ENCODE measurements at regions not wholly inside any gene's neighbourhood (a gene's known extent, or its start where the extent isn't known, plus 50 kb on each side); places are given as distances from the start of the nearest gene placed in this dataset.
A peak's percentile ranks its signal among the peaks of the same experiment; 100 is the strongest.

GRCh38 chr6:145252737-145253136 is 482.6 kb downstream of the EPM2A start:
- no peak overlapping the region for H2AFZ ChIP-seq (ENCODE audit: low read length, unreplicated experiment)
- peaks cover 6% of the 10 kb centered on the region for H3K4me1 ChIP-seq (ENCODE audit: control insufficient read depth, insufficient read depth, low read length, unreplicated experiment)
- no peaks in the 10 kb centered on the region for H3K79me2 ChIP-seq (ENCODE audit: control insufficient read depth, insufficient read depth, low read length, unreplicated experiment)
- no peaks in the 10 kb centered on the region for H3K36me3 ChIP-seq (ENCODE audit: insufficient read depth, low read length)
- H3K27ac ChIP-seq (ENCODE audit: low read depth, low read length): no peak overlapping the region
- H3K27me3 ChIP-seq (ENCODE audit: insufficient read depth, low read length): no peaks in the 10 kb centered on the region
- no peak overlapping the region for H3K4me3 ChIP-seq (ENCODE audit: low read depth, low read length)

DNA sequence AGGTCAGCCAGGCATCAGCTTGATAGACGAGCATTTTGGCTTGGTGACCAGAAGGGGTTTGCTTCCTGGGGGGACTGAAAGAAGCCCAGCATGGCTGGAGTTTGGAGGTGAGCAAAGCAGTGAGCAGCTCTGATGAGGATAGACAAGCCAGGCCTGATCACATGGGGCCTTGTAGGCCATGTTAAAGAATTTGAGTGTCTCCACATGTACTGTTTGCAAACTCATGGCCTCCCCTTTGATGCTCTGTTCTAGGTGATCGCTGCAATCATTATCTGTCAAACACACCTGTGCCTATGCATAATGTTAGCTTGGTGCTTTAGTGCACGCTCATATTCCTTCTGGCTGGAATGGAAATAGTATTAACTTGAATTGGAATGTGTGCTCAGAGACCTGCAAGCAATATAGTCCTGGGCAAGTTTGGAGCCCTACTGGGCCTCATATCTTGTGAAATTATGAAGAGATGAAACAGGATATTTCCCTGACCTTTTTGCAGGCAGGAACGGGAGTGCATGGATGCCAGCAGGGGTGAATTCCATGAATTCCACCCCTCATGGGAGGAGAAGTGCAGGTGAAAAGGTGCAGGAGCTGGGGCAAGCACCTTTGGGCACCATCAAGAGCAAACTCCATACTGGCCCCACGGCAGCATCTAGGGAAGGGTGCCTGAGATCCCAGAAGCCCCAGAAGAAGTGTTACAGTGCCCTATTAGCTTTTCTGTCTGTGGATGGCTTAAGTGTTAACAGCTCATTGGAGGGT is 480.5 kb downstream of the EPM2A start:
- H2AFZ ChIP-seq (ENCODE audit: low read length, unreplicated experiment): no peak overlapping the region
- no peak overlapping the region for H3K27ac ChIP-seq (ENCODE audit: low read depth, low read length)
- no peaks in the 10 kb centered on the region for H3K27me3 ChIP-seq (ENCODE audit: insufficient read depth, low read length)
- H3K79me2 ChIP-seq (ENCODE audit: control insufficient read depth, insufficient read depth, low read length, unreplicated experiment): no peaks in the 10 kb centered on the region
- no peaks in the 10 kb centered on the region for H3K4me1 ChIP-seq (ENCODE audit: control insufficient read depth, insufficient read depth, low read length, unreplicated experiment)
- H3K4me3 ChIP-seq (ENCODE audit: low read depth, low read length): no peak overlapping the region
- H3K36me3 ChIP-seq (ENCODE audit: insufficient read depth, low read length): no peaks in the 10 kb centered on the region

DNA sequence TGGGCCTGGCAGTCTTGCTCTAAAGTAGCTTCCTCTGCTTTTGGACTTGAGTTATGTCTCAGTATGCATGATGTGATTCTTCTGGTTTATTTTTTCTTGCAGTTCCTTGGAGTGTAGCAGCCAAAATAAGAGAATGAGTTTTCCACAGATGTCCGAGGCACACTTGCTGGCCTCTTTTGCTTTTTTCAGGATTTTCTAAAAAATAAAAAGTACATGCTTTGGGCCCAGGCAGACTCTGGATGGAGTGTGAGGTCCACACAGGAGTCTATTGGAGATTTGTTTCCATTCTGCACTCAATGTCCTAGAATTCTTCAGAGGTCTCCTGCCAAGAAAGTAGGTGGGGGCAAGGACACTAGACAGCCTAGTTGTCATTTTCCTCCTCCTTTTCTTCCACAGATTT is 477.6 kb downstream of the EPM2A start:
- no peak overlapping the region for H2AFZ ChIP-seq (ENCODE audit: low read length, unreplicated experiment)
- no peaks in the 10 kb centered on the region for H3K79me2 ChIP-seq (ENCODE audit: control insufficient read depth, insufficient read depth, low read length, unreplicated experiment)
- H3K4me3 ChIP-seq (ENCODE audit: low read depth, low read length): no peak overlapping the region
- no peaks in the 10 kb centered on the region for H3K27me3 ChIP-seq (ENCODE audit: insufficient read depth, low read length)
- H3K36me3 ChIP-seq (ENCODE audit: insufficient read depth, low read length): no peaks in the 10 kb centered on the region
- no peaks in the 10 kb centered on the region for H3K4me1 ChIP-seq (ENCODE audit: control insufficient read depth, insufficient read depth, low read length, unreplicated experiment)
- H3K27ac ChIP-seq (ENCODE audit: low read depth, low read length): no peak overlapping the region

GRCh38 chr6:145258122-145258521 is 477.2 kb downstream of the EPM2A start:
- Histone ChIP-seq H2AFZ (ENCODE audit: low read length, unreplicated experiment) (no peak overlapping the region), H3K27ac (ENCODE audit: low read depth, low read length) (no peak overlapping the region), H3K79me2 (ENCODE audit: control insufficient read depth, insufficient read depth, low read length, unreplicated experiment) (no peaks in the 10 kb centered on the region), H3K4me3 (ENCODE audit: low read depth, low read length) (no peak overlapping the region), H3K4me1 (ENCODE audit: control insufficient read depth, insufficient read depth, low read length, unreplicated experiment) (no peaks in the 10 kb centered on the region), H3K27me3 (ENCODE audit: insufficient read depth, low read length) (no peaks in the 10 kb centered on the region), H3K36me3 (ENCODE audit: insufficient read depth, low read length) (no peaks in the 10 kb centered on the region)

- H3K4me3 ChIP-seq (ENCODE audit: low read depth, low read length): no peak overlapping the region
- no peak overlapping the region for H3K27ac ChIP-seq (ENCODE audit: low read depth, low read length)
Observed at GRCh38 chr6:145260484-145261175, 474.7 kb downstream of the EPM2A start.

GRCh38 chr6:145261758-145262157 is 473.6 kb downstream of the EPM2A start:
- Histone ChIP-seq H3K4me3 (ENCODE audit: low read depth, low read length) (no peak overlapping the region), H3K4me1 (ENCODE audit: control insufficient read depth, insufficient read depth, low read length, unreplicated experiment) (no peaks in the 10 kb centered on the region), H3K27ac (ENCODE audit: low read depth, low read length) (no peak overlapping the region)

More at GRCh38 chr6:145260484-145261175, 474.7 kb downstream of the EPM2A start:
- no peaks in the 10 kb centered on the region for H3K79me2 ChIP-seq (ENCODE audit: control insufficient read depth, insufficient read depth, low read length, unreplicated experiment)
- H3K4me1 ChIP-seq (ENCODE audit: control insufficient read depth, insufficient read depth, low read length, unreplicated experiment): no peaks in the 10 kb centered on the region
- H2AFZ ChIP-seq (ENCODE audit: low read length, unreplicated experiment): no peak overlapping the region
- no peaks in the 10 kb centered on the region for H3K27me3 ChIP-seq (ENCODE audit: insufficient read depth, low read length)
- no peaks in the 10 kb centered on the region for H3K36me3 ChIP-seq (ENCODE audit: insufficient read depth, low read length)

GRCh38 chr6:145262771-145263170 is 472.5 kb downstream of the EPM2A start:
- Histone ChIP-seq H2AFZ (ENCODE audit: low read length, unreplicated experiment) (no peak overlapping the region), H3K27me3 (ENCODE audit: insufficient read depth, low read length) (no peaks in the 10 kb centered on the region), H3K4me3 (ENCODE audit: low read depth, low read length) (no peak overlapping the region), H3K27ac (ENCODE audit: low read depth, low read length) (no peak overlapping the region), H3K36me3 (ENCODE audit: insufficient read depth, low read length) (no peaks in the 10 kb centered on the region), H3K79me2 (ENCODE audit: control insufficient read depth, insufficient read depth, low read length, unreplicated experiment) (no peaks in the 10 kb centered on the region), H3K4me1 (ENCODE audit: control insufficient read depth, insufficient read depth, low read length, unreplicated experiment) (no peaks in the 10 kb centered on the region)

More at GRCh38 chr6:145261758-145262157, 473.6 kb downstream of the EPM2A start:
- H2AFZ ChIP-seq (ENCODE audit: low read length, unreplicated experiment): no peak overlapping the region
- H3K36me3 ChIP-seq (ENCODE audit: insufficient read depth, low read length): no peaks in the 10 kb centered on the region
- H3K79me2 ChIP-seq (ENCODE audit: control insufficient read depth, insufficient read depth, low read length, unreplicated experiment): no peaks in the 10 kb centered on the region
- H3K27me3 ChIP-seq (ENCODE audit: insufficient read depth, low read length): no peaks in the 10 kb centered on the region

- no peak overlapping the region for H3K4me3 ChIP-seq (ENCODE audit: low read depth, low read length)
- H3K4me1 ChIP-seq (ENCODE audit: control insufficient read depth, insufficient read depth, low read length, unreplicated experiment): no peaks in the 10 kb centered on the region
- H3K79me2 ChIP-seq (ENCODE audit: control insufficient read depth, insufficient read depth, low read length, unreplicated experiment): no peaks in the 10 kb centered on the region
- H2AFZ ChIP-seq (ENCODE audit: low read length, unreplicated experiment): no peak overlapping the region
- H3K36me3 ChIP-seq (ENCODE audit: insufficient read depth, low read length): no peaks in the 10 kb centered on the region
- H3K27me3 ChIP-seq (ENCODE audit: insufficient read depth, low read length): no peaks in the 10 kb centered on the region
- H3K27ac ChIP-seq (ENCODE audit: low read depth, low read length): no peak overlapping the region
Observed at GRCh38 chr6:145263778-145264211, 471.5 kb downstream of the EPM2A start.

DNA sequence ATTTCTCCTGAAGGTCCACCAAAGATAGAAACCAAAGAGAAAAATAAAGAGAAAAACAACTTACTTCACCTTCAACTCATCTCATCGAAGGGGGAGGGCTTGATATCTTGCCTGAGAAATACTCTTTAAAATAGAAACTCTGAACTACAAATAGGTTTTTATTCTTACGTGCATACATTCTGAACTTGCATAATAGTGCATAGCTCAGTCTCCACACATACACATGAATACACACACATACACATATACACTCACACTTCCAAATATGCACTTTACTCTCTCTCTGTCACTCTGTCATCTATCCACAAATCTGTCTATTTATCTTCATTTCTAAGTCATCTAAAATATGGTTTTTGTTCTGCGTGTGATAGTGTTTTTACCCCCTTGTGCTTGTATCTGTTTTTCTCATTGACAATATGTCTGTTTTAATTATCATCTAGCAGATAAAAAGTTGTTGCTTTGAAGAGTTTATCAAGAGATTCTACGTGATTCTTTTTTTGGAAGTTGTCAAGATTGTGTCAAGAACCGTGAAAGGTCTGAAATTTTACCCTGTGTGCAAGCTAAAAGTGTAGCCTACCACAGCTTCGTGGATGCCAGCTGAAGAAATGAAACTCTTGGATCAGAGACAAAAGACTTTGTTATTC is 468.8 kb downstream of the EPM2A start:
- peak overlapping the region; percentile 23 for H2AFZ ChIP-seq (ENCODE audit: low read length, unreplicated experiment)
- H3K79me2 ChIP-seq (ENCODE audit: control insufficient read depth, insufficient read depth, low read length, unreplicated experiment): no peaks in the 10 kb centered on the region
- H3K36me3 ChIP-seq (ENCODE audit: insufficient read depth, low read length): no peaks in the 10 kb centered on the region
- H3K27me3 ChIP-seq (ENCODE audit: insufficient read depth, low read length): no peaks in the 10 kb centered on the region
- no peaks in the 10 kb centered on the region for H3K4me1 ChIP-seq (ENCODE audit: control insufficient read depth, insufficient read depth, low read length, unreplicated experiment)
- no peak overlapping the region for H3K4me3 ChIP-seq (ENCODE audit: low read depth, low read length)
- H3K27ac ChIP-seq (ENCODE audit: low read depth, low read length): no peak overlapping the region

GRCh38 chr6:145267076-145267867 is 468.0 kb downstream of the EPM2A start:
- Histone ChIP-seq H3K4me3 (ENCODE audit: low read depth, low read length) (no peak overlapping the region), H3K79me2 (ENCODE audit: control insufficient read depth, insufficient read depth, low read length, unreplicated experiment) (no peaks in the 10 kb centered on the region), H3K27ac (ENCODE audit: low read depth, low read length) (no peak overlapping the region), H3K4me1 (ENCODE audit: control insufficient read depth, insufficient read depth, low read length, unreplicated experiment) (no peaks in the 10 kb centered on the region), H3K27me3 (ENCODE audit: insufficient read depth, low read length) (no peaks in the 10 kb centered on the region), H3K36me3 (ENCODE audit: insufficient read depth, low read length) (no peaks in the 10 kb centered on the region), H2AFZ (ENCODE audit: low read length, unreplicated experiment) (peak overlapping the region; percentile 23)

All from ACC112 (cell line).